GM13977 (cell line): ENCODE measurements at regions not wholly inside any gene's neighbourhood (a gene's known extent, or its start where the extent isn't known, plus 50 kb on each side); places are given as distances from the start of the nearest gene placed in this dataset.

Experiments used
- DNase-seq: peaks from one replicate; pipeline ENCODE4 v3.0.0; 2012; ENCODE audit warnings: low spot score
- CTCF ChIP-seq: IDR thresholded peaks from 2 replicates; pipeline ENCODE4 v1.5.1; 2012; ENCODE audit warnings: mild to moderate bottlenecking, control low read depth; ENCODE audit not compliant: insufficient read depth; ENCODE audit errors: extremely low read depth, missing control alignments
- in situ Hi-C: fragments of 300-500 bp; cut with MboI; formaldehyde crosslinking; loops from one replicate; pipeline ENCODE4 v1.12.0; 2022; ENCODE audit warnings: low sequenced_read_pairs, low pct_unique_long_range_greater_than_20kb, mixed read lengths, inconsistent platforms; ENCODE audit not compliant: unreplicated experiment

DNA sequence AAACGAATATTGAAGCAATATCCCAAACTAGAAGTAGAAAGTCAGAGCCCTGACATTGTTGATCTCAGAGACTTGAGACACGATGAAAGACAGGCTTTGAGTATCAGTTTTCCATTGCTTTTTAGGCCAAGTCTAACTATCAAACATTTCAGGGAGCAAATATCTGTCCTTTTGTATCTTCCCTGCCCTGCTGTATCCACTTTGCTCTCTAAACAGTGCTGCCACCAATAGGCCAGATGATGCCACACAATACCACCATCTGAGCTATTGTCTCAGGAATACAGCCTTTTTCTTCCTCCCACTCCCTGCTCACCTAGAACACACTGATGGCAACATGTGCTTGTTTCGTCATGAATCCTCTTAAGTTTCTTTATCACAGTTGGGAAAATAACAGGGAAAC lies 62.6 kb upstream of the SPAG17 start:
- in situ Hi-C loops: no loop called here
- peak; percentile 18 for DNase-seq
- peak; percentile 58 for TF ChIP-seq CTCF

GRCh38 chr1:118246646-118247045 lies 61.6 kb upstream of the SPAG17 start:
- no peak for DNase-seq
- in situ Hi-C loops: no loop called here
- TF ChIP-seq CTCF: no peak

DNA sequence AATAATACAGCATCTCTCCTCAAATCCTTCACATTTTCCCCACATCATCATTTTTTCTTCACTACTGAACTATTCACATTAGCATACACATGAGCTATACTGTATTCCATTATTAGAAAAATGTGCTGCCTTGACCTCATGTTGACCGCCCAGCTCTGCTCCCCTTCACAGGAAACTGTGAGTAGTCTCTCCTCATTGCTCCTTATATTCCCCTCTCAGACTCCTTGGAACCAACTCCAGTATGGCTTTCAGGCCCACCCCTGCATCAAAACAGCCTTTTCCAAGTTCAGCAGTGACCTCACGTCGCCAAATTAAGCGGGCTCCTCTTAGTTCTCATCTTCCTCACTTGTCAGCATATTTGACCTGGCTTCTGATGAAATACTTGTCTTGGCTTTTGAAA lies 59.2 kb upstream of the SPAG17 start:
- in situ Hi-C loops: no loop called here
- no peak for DNase-seq

GRCh38 chr1:118243269-118243668 lies 58.2 kb upstream of the SPAG17 start:
- in situ Hi-C loops: no loop called here
- TF ChIP-seq CTCF: no peak
- DNase-seq: no peak

More for the DNA sequence above, 59.2 kb upstream of the SPAG17 start:
- TF ChIP-seq CTCF: no peak
